ENCODE measurements at regions not wholly inside any gene's neighbourhood (a gene's known extent, or its start where the extent isn't known, plus 50 kb on each side); places are given as distances from the start of the nearest gene placed in this dataset.
"Not testable (repeated sequence)": the region's sequence is repeated elsewhere in the genome, so short reads cannot be mapped to it uniquely, and the experiment has no call there.

GRCh38 chr14:66306101-66306500 is 180.1 kb upstream of the CCDC196 start:
- no peak for DNase-seq

GRCh38 chr14:66311058-66311457 is 175.1 kb upstream of the CCDC196 start:
- DNase-seq, result no peak

- no peak for DNase-seq
Measured at GRCh38 chr14:66311990-66312389, 174.2 kb upstream of the CCDC196 start.

GRCh38 chr14:66312451-66312850 is 173.7 kb upstream of the CCDC196 start:
- no peak for DNase-seq

- DNase-seq, result no peak
Measured at GRCh38 chr14:66315098-66315497, 171.1 kb upstream of the CCDC196 start.

- DNase-seq, result no peak
Measured at GRCh38 chr14:66315548-66315947, 170.6 kb upstream of the CCDC196 start.

GRCh38 chr14:66322564-66322963 is 163.6 kb upstream of the CCDC196 start:
- no peak for DNase-seq

- DNase-seq, result no peak
Measured at GRCh38 chr14:66330228-66330627, 155.9 kb upstream of the CCDC196 start.

- DNase-seq, result no peak
Measured at GRCh38 chr14:66330916-66331315, 155.3 kb upstream of the CCDC196 start.

- not testable (repeated sequence) for DNase-seq
Measured at GRCh38 chr14:66333293-66333692, 152.9 kb upstream of the CCDC196 start.

GRCh38 chr14:66341239-66341638 is 144.9 kb upstream of the CCDC196 start:
- DNase-seq, result no peak

GRCh38 chr14:66345986-66346385 is 140.2 kb upstream of the CCDC196 start:
- DNase-seq, result no peak

- no peak for DNase-seq
Measured at GRCh38 chr14:66351310-66351709, 134.9 kb upstream of the CCDC196 start.

GRCh38 chr14:66359500-66359899 is 126.7 kb upstream of the CCDC196 start:
- DNase-seq, result no peak

GRCh38 chr14:66360366-66360926 is 125.7 kb upstream of the CCDC196 start:
- DNase-seq, result no peak

GRCh38 chr14:66361013-66361412 is 125.2 kb upstream of the CCDC196 start:
- DNase-seq, result no peak

- DNase-seq, result no peak
Measured at GRCh38 chr14:66365388-66365787, 120.8 kb upstream of the CCDC196 start.

GRCh38 chr14:66369157-66369697 is 116.9 kb upstream of the CCDC196 start:
- DNase-seq, result no peak

GRCh38 chr14:66371776-66372175 is 114.4 kb upstream of the CCDC196 start:
- no peak for DNase-seq

GRCh38 chr14:66375046-66375964 is 110.9 kb upstream of the CCDC196 start:
- DNase-seq, result no peak

GRCh38 chr14:66377574-66377973 is 108.6 kb upstream of the CCDC196 start:
- DNase-seq, result no peak

- no peak for DNase-seq
Measured at GRCh38 chr14:66378712-66379505, 107.3 kb upstream of the CCDC196 start.

GRCh38 chr14:66380143-66380542 is 106.0 kb upstream of the CCDC196 start:
- no peak for DNase-seq
